KMS-11 (cell line): ENCODE measurements at regions not wholly inside any gene's neighbourhood (a gene's known extent, or its start where the extent isn't known, plus 50 kb on each side); places are given as distances from the start of the nearest gene placed in this dataset.

Experiments used
- H2AFZ ChIP-seq: fragments of 200-600 bp; sonication (generic); 2 replicates; pipeline ENCODE4 v1.6.1; 2016; ENCODE audit warnings: antibody characterized with exemption, mixed run types, low read depth
- H3K27ac ChIP-seq: fragments of 200-600 bp; sonication (generic); 2 replicates; pipeline ENCODE4 v1.6.1; 2016; ENCODE audit warnings: mild to moderate bottlenecking, mixed run types
- H3K27me3 ChIP-seq: fragments of 200-600 bp; sonication (generic); 2 replicates; pipeline ENCODE4 v1.6.1; 2017; ENCODE audit warnings: mild to moderate bottlenecking, low read depth, mixed run types, moderate library complexity; ENCODE audit not compliant: insufficient read depth
- H3K36me3 ChIP-seq: fragments of 200-600 bp; sonication (generic); 2 replicates; pipeline ENCODE4 v1.6.1; 2017; ENCODE audit warnings: mild to moderate bottlenecking, mixed run types; ENCODE audit not compliant: insufficient read depth
- H3K4me1 ChIP-seq: fragments of 200-600 bp; sonication (generic); 2 replicates; pipeline ENCODE4 v1.6.1; 2016; ENCODE audit warnings: mild to moderate bottlenecking, low read depth, mixed run types; ENCODE audit not compliant: poor library complexity, severe bottlenecking
- H3K4me2 ChIP-seq: fragments of 200-600 bp; sonication (generic); 2 replicates; pipeline ENCODE4 v1.7.0; 2016; ENCODE audit warnings: mild to moderate bottlenecking, mixed run types
- H3K4me3 ChIP-seq: fragments of 200-600 bp; sonication (generic); IDR thresholded peaks from 2 replicates; pipeline ENCODE4 v1.6.1; 2017; ENCODE audit warnings: low read depth, low read length, mixed read lengths; ENCODE audit not compliant: insufficient read depth
- H3K79me2 ChIP-seq: fragments of 200-600 bp; sonication (generic); 2 replicates; pipeline ENCODE4 v1.6.1; 2016; ENCODE audit warnings: low read depth, mixed run types; ENCODE audit not compliant: insufficient read depth
- H3K9ac ChIP-seq: fragments of 200-600 bp; sonication (generic); 2 replicates; pipeline ENCODE4 v1.6.1; 2016; ENCODE audit warnings: mild to moderate bottlenecking, mixed run types
- H4K20me1 ChIP-seq: fragments of 200-600 bp; sonication (generic); 2 replicates; pipeline ENCODE4 v1.6.1; 2016; ENCODE audit warnings: mild to moderate bottlenecking, mixed run types; ENCODE audit not compliant: insufficient read depth
- CTCF ChIP-seq: fragments of 200-600 bp; sonication (generic); conservative IDR thresholded peaks from 2 replicates; pipeline ENCODE4 v1.6.1; 2017; ENCODE audit warnings: low read depth, mild to moderate bottlenecking, antibody characterized with exemption, low read length, moderate library complexity, mixed read lengths

GRCh38 chr16:86773354-86773715, 195.0 kb downstream of the FOXL1 start:
- Histone ChIP-seq H3K4me3 (no peak overlapping the region), H3K27me3 (peaks cover 4% of the 10 kb centered on the region; the same call in 1 of the 2 replicates), H3K36me3 (no peaks in the 10 kb centered on the region), H4K20me1 (no peaks in the 10 kb centered on the region), H3K4me1 (peaks cover 10% of the 10 kb centered on the region), H3K27ac (no peak overlapping the region), H3K79me2 (no peaks in the 10 kb centered on the region), H3K4me2 (no peak overlapping the region), H3K9ac (no peak overlapping the region), H2AFZ (no peak overlapping the region)
- no peak for TF ChIP-seq CTCF

- Histone ChIP-seq H3K4me2 (no peak overlapping the region), H2AFZ (no peak overlapping the region), H3K4me3 (no peak overlapping the region), H3K9ac (no peak overlapping the region), H3K27ac (no peak overlapping the region), H3K27me3 (peaks cover 9% of the 10 kb centered on the region; the same call in 1 of the 2 replicates), H3K79me2 (no peaks in the 10 kb centered on the region), H3K4me1 (no peaks in the 10 kb centered on the region), H4K20me1 (no peaks in the 10 kb centered on the region), H3K36me3 (no peaks in the 10 kb centered on the region)
- TF ChIP-seq CTCF: no peak
Measured at GRCh38 chr16:86774931-86775330, 196.6 kb downstream of the FOXL1 start.

- Histone ChIP-seq H3K4me3 (no peak overlapping the region), H4K20me1 (no peaks in the 10 kb centered on the region), H3K4me2 (no peak overlapping the region), H3K79me2 (no peaks in the 10 kb centered on the region), H3K4me1 (no peaks in the 10 kb centered on the region), H2AFZ (no peak overlapping the region), H3K9ac (no peak overlapping the region), H3K27me3 (peaks cover 9% of the 10 kb centered on the region; the same call in 1 of the 2 replicates), H3K27ac (no peak overlapping the region), H3K36me3 (no peaks in the 10 kb centered on the region)
- TF ChIP-seq CTCF: no peak
Measured at GRCh38 chr16:86775511-86775921, 197.2 kb downstream of the FOXL1 start.

GRCh38 chr16:86777381-86777946, 199.1 kb downstream of the FOXL1 start:
- Histone ChIP-seq H3K79me2 (no peaks in the 10 kb centered on the region), H2AFZ (no peak overlapping the region), H3K4me2 (no peak overlapping the region), H3K27me3 (peaks cover 7% of the 10 kb centered on the region; the same call in 1 of the 2 replicates), H3K9ac (no peak overlapping the region), H3K36me3 (no peaks in the 10 kb centered on the region), H3K4me3 (no peak overlapping the region), H3K4me1 (no peaks in the 10 kb centered on the region), H3K27ac (no peak overlapping the region), H4K20me1 (no peaks in the 10 kb centered on the region)
- no peak for TF ChIP-seq CTCF
